ENCODE measurements at regions not wholly inside any gene's neighbourhood (a gene's known extent, or its start where the extent isn't known, plus 50 kb on each side); places are given as distances from the start of the nearest gene placed in this dataset.
"Not testable (repeated sequence)": the region's sequence is repeated elsewhere in the genome, so short reads cannot be mapped to it uniquely, and the experiment has no call there.

GRCh38 chr15:88997531-88997930 is 84.4 kb upstream of the MFGE8 start:
- TF ChIP-seq, protein P1, sequence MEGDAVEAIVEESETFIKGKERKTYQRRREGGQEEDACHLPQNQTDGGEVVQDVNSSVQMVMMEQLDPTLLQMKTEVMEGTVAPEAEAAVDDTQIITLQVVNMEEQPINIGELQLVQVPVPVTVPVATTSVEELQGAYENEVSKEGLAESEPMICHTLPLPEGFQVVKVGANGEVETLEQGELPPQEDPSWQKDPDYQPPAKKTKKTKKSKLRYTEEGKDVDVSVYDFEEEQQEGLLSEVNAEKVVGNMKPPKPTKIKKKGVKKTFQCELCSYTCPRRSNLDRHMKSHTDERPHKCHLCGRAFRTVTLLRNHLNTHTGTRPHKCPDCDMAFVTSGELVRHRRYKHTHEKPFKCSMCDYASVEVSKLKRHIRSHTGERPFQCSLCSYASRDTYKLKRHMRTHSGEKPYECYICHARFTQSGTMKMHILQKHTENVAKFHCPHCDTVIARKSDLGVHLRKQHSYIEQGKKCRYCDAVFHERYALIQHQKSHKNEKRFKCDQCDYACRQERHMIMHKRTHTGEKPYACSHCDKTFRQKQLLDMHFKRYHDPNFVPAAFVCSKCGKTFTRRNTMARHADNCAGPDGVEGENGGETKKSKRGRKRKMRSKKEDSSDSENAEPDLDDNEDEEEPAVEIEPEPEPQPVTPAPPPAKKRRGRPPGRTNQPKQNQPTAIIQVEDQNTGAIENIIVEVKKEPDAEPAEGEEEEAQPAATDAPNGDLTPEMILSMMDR (IDR thresholded peaks at IDR 0.05; ENCODE audit: low read depth, low read length) = no peak

GRCh38 chr15:88998980-88999713 is 86.0 kb upstream of the MFGE8 start:
- Histone ChIP-seq H3K27me3 (ENCODE audit: insufficient read depth, low read depth, severe bottlenecking) (no peaks in the 10 kb centered on the region), H3K27ac (no peak overlapping the region), H3K36me3 (no peaks in the 10 kb centered on the region), H3K4me3 (ENCODE audit: low read depth, low read length) (no peak overlapping the region), H3K9me3 (ENCODE audit: severe bottlenecking) (no peaks in the 10 kb centered on the region)
- TF ChIP-seq, protein P1 (IDR thresholded peaks at IDR 0.05; ENCODE audit: low read depth, low read length) = no peak
- DNase-seq = no peak

More at GRCh38 chr15:88997531-88997930, 84.4 kb upstream of the MFGE8 start:
- Histone ChIP-seq H3K36me3 (no peaks in the 10 kb centered on the region), H3K9me3 (ENCODE audit: severe bottlenecking) (no peaks in the 10 kb centered on the region), H3K4me3 (ENCODE audit: low read depth, low read length) (no peak overlapping the region), H3K27ac (no peak overlapping the region), H3K27me3 (ENCODE audit: insufficient read depth, low read depth, severe bottlenecking) (no peaks in the 10 kb centered on the region)
- no peak for DNase-seq

DNA sequence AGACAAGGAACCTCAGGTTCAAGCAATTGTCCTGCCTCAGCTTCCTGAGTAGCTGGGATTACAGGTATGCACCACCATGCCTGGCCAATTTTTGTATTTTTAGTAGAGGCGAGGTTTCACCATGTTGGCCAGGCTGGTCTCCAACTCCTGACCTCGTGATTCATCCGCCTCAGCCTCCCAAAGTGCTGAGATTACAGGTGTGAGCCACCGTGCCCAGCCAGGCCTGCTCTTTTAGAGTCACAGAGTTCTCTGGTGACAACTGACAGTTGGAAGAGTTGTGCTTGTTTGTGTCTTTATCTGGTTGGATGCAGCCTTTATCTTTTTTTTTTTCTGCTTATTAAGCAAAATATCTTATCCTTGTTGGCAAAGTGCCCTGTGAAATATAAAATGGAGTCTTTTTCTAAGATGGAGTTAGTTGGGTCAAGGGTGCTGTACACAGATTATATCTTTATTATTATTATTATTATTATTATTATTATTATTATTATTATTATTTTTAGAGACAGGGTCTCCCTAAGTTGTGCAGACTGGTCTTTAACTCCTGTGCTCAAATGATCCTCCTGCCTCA is 86.5 kb upstream of the ABHD2 start:
- not testable (repeated sequence) for H3K4me3 ChIP-seq (ENCODE audit: low read depth, low read length); H3K36me3 ChIP-seq; H3K9me3 ChIP-seq (ENCODE audit: severe bottlenecking); H3K27me3 ChIP-seq (ENCODE audit: insufficient read depth, low read depth, severe bottlenecking); H3K27ac ChIP-seq; DNase-seq

- Histone ChIP-seq H3K9me3 (ENCODE audit: severe bottlenecking) (no peaks in the 10 kb centered on the region), H3K27me3 (ENCODE audit: insufficient read depth, low read depth, severe bottlenecking) (no peaks in the 10 kb centered on the region), H3K36me3 (no peaks in the 10 kb centered on the region), H3K4me3 (ENCODE audit: low read depth, low read length) (no peak overlapping the region), H3K27ac (no peak overlapping the region)
- TF ChIP-seq, protein P1 (IDR thresholded peaks at IDR 0.05; ENCODE audit: low read depth, low read length) = no peak
- DNase-seq = no peak
These were observed 85.9 kb upstream of the ABHD2 start for GRCh38 chr15:89002281-89002761.

- no peak for DNase-seq
- Histone ChIP-seq H3K27me3 (ENCODE audit: insufficient read depth, low read depth, severe bottlenecking) (no peaks in the 10 kb centered on the region), H3K36me3 (no peaks in the 10 kb centered on the region), H3K4me3 (ENCODE audit: low read depth, low read length) (no peak overlapping the region), H3K9me3 (ENCODE audit: severe bottlenecking) (no peaks in the 10 kb centered on the region), H3K27ac (no peak overlapping the region)
- TF ChIP-seq, protein P1 (IDR thresholded peaks at IDR 0.05; ENCODE audit: low read depth, low read length) = no peak
These were observed 85.4 kb upstream of the ABHD2 start for GRCh38 chr15:89002830-89003229.

- Histone ChIP-seq H3K9me3 (ENCODE audit: severe bottlenecking) (no peaks in the 10 kb centered on the region), H3K4me3 (ENCODE audit: low read depth, low read length) (no peak overlapping the region), H3K27ac (no peak overlapping the region), H3K27me3 (ENCODE audit: insufficient read depth, low read depth, severe bottlenecking) (no peaks in the 10 kb centered on the region), H3K36me3 (no peaks in the 10 kb centered on the region)
- peak; percentile 72 for DNase-seq
- TF ChIP-seq, protein P1 (IDR thresholded peaks at IDR 0.05; ENCODE audit: low read depth, low read length) = peak; percentile 82
These were observed 84.2 kb upstream of the ABHD2 start for GRCh38 chr15:89003865-89004725.
